Lung microvascular endothelial cell (primary cell): ENCODE measurements at regions not wholly inside any gene's neighbourhood (a gene's known extent, or its start where the extent isn't known, plus 50 kb on each side); places are given as distances from the start of the nearest gene placed in this dataset.

Experiments
- DNase-seq, 2 donors: peaks; one replicate each; pipeline versions ENCODE4 v3.0.0 to v3.0.0-alpha.2; 2010; ENCODE audit warnings: low read depth in 2 of 2

- peak in 1 of 2 donors; percentile 40 for DNase-seq
Measured at GRCh38 chr6:74956559-74957428, 249.1 kb downstream of the COL12A1 start.

- no peak for DNase-seq
Measured at GRCh38 chr6:74953708-74954107, 252.1 kb downstream of the COL12A1 start.

- DNase-seq, result peak in 1 of 2 donors; percentile 62
Measured at GRCh38 chr6:74946961-74947360, 258.9 kb downstream of the COL12A1 start.

- DNase-seq, result no peak
Measured at GRCh38 chr6:74942130-74942529, 263.7 kb downstream of the COL12A1 start.

GRCh38 chr6:74941424-74941823 lies 264.4 kb downstream of the COL12A1 start:
- DNase-seq, result no peak

- DNase-seq, result no peak
Measured at GRCh38 chr6:74939721-74940620, 265.9 kb downstream of the COL12A1 start.

GRCh38 chr6:74939151-74939708 lies 266.6 kb downstream of the COL12A1 start:
- peak; percentile 33 to 52 for DNase-seq

GRCh38 chr6:74937936-74938335 lies 267.9 kb downstream of the COL12A1 start:
- DNase-seq, result no peak

- no peak for DNase-seq
Measured at GRCh38 chr6:74936886-74937285, 269.0 kb downstream of the COL12A1 start.

- no peak for DNase-seq
Measured at GRCh38 chr6:74932232-74932888, 273.5 kb downstream of the COL12A1 start.

- no peak for DNase-seq
Measured at GRCh38 chr6:74931558-74931957, 274.3 kb downstream of the COL12A1 start.

- no peak for DNase-seq
Measured at GRCh38 chr6:74928203-74928602, 277.6 kb downstream of the COL12A1 start.

GRCh38 chr6:74927299-74927698 lies 278.6 kb downstream of the COL12A1 start:
- no peak for DNase-seq

GRCh38 chr6:74925683-74926082 lies 280.2 kb downstream of the COL12A1 start:
- DNase-seq, result no peak

- no peak for DNase-seq
Measured at GRCh38 chr6:74914888-74915287, 291.0 kb downstream of the COL12A1 start.

- no peak for DNase-seq
Measured at GRCh38 chr6:74912234-74912633, 293.6 kb downstream of the COL12A1 start.

- no peak for DNase-seq
Measured at GRCh38 chr6:74902846-74903245, 303.0 kb downstream of the COL12A1 start.

- DNase-seq, result no peak
Measured at GRCh38 chr6:74902089-74902488, 303.8 kb downstream of the COL12A1 start.

GRCh38 chr6:74901576-74901975 lies 304.3 kb downstream of the COL12A1 start:
- DNase-seq, result no peak

GRCh38 chr6:74899416-74899815 lies 306.4 kb downstream of the COL12A1 start:
- peak; percentile 40 to 54 for DNase-seq

GRCh38 chr6:74892091-74892490 lies 313.8 kb downstream of the COL12A1 start:
- DNase-seq, result no peak
